ENCODE measurements at regions not wholly inside any gene's neighbourhood (a gene's known extent, or its start where the extent isn't known, plus 50 kb on each side); places are given as distances from the start of the nearest gene placed in this dataset.
A peak's percentile ranks its signal among the peaks of the same experiment; 100 is the strongest.

- no peak for DNase-seq
These were observed 51.9 kb upstream of the OTOL1 start for GRCh38 chr3:161444694-161445077.

DNA sequence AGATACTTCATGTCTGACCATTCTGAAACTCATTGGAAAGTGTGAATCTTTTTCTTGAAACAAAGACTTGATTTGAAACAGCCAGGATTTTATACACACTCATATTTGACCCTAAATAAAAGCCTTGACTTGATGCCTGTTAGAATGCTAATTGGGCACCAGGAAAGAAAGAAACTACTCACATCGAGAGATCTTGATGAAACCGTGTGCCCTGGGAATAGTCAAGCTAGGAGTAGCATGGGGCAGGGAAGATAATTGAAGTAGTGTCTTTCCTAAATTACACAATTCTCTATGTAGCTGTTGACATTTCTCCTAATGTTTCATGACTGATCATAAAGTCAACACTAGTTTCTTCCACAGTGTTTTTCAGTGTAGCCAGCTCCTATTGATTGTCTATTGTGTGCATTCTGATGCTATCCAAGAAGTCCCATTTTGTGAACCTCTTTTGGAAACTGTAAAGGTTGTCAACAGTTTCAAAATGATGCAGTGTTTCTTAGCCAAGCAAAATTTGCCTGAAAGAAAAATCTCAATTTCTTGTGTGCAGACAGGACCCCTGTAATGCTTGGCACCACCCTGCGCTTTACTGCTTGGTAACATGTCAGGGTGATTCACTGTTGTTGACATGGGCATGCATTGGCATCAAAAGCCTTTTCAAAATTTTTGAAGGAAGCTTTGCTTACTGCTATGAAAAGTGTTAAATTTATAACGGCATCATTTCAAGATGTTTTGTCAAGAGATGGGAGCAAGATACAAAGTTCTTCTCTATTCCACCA is 52.5 kb upstream of the OTOL1 start:
- no peak for DNase-seq

DNA sequence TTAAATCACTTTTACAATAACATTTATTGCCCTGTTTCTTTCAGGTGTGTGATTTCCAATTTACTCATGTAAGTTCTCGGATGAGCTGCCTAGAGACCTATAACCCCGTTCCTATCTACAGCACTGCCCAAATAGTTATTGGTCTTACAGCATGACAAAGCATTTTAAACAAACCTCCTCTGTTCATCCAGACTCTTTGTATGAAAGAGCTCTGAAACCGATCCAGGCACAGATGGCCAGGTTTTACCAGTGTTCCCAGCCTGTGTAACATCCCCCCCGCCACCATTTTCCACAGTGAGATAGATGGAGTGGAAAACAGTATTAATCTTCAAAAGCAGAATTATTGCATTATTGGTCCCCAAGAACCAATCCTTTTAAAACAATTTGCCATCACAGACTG is 59.0 kb upstream of the SPTSSB start:
- DNase-seq = no peak

DNA sequence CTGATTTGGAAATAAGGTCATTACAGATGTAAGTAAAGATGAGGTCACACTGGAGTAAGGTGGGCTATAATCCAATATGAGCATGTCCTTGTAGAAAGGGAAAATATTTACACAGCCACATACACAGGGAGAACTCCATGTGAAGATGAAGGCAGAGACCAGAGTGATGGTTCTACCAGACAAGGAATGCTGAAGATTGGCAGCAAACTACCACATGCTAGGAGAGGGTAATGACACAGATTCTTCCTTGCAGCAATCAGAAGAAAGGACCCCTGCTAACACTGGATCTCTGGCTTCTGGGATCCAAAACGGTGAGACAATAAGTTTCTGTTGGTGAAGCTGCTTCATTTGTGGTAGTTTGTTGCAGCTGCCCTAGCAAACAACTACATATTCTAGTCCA is 56.0 kb upstream of the SPTSSB start:
- DNase-seq = no peak

DNA sequence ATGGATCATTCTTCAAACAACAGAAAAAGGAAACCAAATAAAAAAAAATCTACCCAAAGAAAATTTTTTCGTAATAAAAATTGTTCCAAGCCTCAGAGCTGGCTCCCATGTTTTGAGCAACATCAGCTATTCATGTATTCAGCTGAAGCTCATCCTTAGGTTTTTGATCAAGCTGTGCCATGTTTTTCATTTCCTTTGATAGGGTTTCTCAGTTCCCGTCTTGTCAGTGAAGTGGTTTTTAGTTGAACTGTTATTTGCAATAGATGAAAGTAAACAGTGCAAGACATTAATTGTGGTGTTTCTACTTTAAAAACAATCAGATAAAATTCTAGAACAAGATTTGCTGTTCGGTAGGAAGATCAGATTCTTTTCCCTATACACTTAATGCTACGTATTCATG is 55.4 kb upstream of the SPTSSB start:
- DNase-seq = no peak

- DNase-seq = peak; percentile 42
These were observed 52.7 kb upstream of the SPTSSB start for GRCh38 chr3:161423911-161424522.

DNA sequence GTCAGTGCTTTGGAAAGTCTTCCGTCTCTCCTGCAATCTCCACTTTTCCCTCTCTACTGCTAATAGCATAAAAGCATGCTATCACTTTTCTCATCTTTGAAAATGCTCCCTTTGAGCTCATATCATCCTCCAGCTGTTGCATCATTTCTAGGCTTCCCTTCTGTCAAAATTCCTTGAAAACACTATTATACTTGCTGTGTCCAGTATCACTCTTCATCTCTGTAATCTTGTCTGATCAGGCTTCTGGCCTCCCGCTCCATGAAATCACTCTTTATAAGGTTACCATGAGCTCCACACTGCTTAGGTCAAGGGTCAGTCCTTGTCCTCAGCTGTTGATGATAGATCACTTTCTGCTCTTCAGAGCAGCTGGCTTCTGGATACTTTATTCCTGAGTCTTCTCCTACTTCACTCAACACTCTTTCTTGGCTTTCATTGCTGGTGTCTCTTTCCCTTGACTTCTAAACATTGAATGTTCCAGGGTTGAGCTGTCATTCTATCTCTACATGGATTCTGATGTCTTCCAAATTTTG is 50.9 kb upstream of the SPTSSB start:
- no peak for DNase-seq
